ENCODE measurements at regions not wholly inside any gene's neighbourhood (a gene's known extent, or its start where the extent isn't known, plus 50 kb on each side); places are given as distances from the start of the nearest gene placed in this dataset.
A peak's percentile ranks its signal among the peaks of the same experiment; 100 is the strongest.

GRCh38 chr6:143621876-143622605 lies 55.7 kb upstream of the PHACTR2 start:
- no peaks in the 10 kb centered on the region for H3K27me3 Mint-ChIP-seq (ENCODE audit: unreplicated experiment)
- no peaks in the 10 kb centered on the region for H3K36me3 Mint-ChIP-seq (ENCODE audit: unreplicated experiment)
- TF ChIP-seq CTCF (IDR thresholded peaks at IDR 0.05) = no peak
- H3K4me3 Mint-ChIP-seq (ENCODE audit: unreplicated experiment) = no peak overlapping the region
- peak overlapping the region; percentile 86 for H3K27ac Mint-ChIP-seq (ENCODE audit: unreplicated experiment)
- H3K9me3 Mint-ChIP-seq (ENCODE audit: unreplicated experiment) = no peaks in the 10 kb centered on the region
- no peak for DNase-seq (ENCODE audit: extremely low spot score, unreplicated experiment)
- peaks cover 30% of the 10 kb centered on the region for H3K4me1 Mint-ChIP-seq (ENCODE audit: unreplicated experiment)

GRCh38 chr6:143621159-143621873 lies 56.4 kb upstream of the PHACTR2 start:
- no peak for TF ChIP-seq CTCF (IDR thresholded peaks at IDR 0.05)
- Mint-ChIP-seq H3K4me1 (ENCODE audit: unreplicated experiment) (peaks cover 30% of the 10 kb centered on the region), H3K36me3 (ENCODE audit: unreplicated experiment) (no peaks in the 10 kb centered on the region), H3K9me3 (ENCODE audit: unreplicated experiment) (no peaks in the 10 kb centered on the region), H3K27ac (ENCODE audit: unreplicated experiment) (peak overlapping the region; percentile 86), H3K4me3 (ENCODE audit: unreplicated experiment) (no peak overlapping the region), H3K27me3 (ENCODE audit: unreplicated experiment) (no peaks in the 10 kb centered on the region)
- DNase-seq (ENCODE audit: extremely low spot score, unreplicated experiment) = no peak

GRCh38 chr6:143620447-143620846 lies 57.3 kb upstream of the PHACTR2 start:
- H3K27me3 Mint-ChIP-seq (ENCODE audit: unreplicated experiment) = no peaks in the 10 kb centered on the region
- DNase-seq (ENCODE audit: extremely low spot score, unreplicated experiment) = no peak
- peaks cover 30% of the 10 kb centered on the region for H3K4me1 Mint-ChIP-seq (ENCODE audit: unreplicated experiment)
- H3K27ac Mint-ChIP-seq (ENCODE audit: unreplicated experiment) = no peak overlapping the region
- H3K9me3 Mint-ChIP-seq (ENCODE audit: unreplicated experiment) = no peaks in the 10 kb centered on the region
- H3K4me3 Mint-ChIP-seq (ENCODE audit: unreplicated experiment) = no peak overlapping the region
- H3K36me3 Mint-ChIP-seq (ENCODE audit: unreplicated experiment) = no peaks in the 10 kb centered on the region
- TF ChIP-seq CTCF (IDR thresholded peaks at IDR 0.05) = no peak

- peaks cover 30% of the 10 kb centered on the region for H3K4me1 Mint-ChIP-seq (ENCODE audit: unreplicated experiment)
- H3K36me3 Mint-ChIP-seq (ENCODE audit: unreplicated experiment) = no peaks in the 10 kb centered on the region
- no peak overlapping the region for H3K4me3 Mint-ChIP-seq (ENCODE audit: unreplicated experiment)
- DNase-seq (ENCODE audit: extremely low spot score, unreplicated experiment) = no peak
- H3K27me3 Mint-ChIP-seq (ENCODE audit: unreplicated experiment) = no peaks in the 10 kb centered on the region
- H3K27ac Mint-ChIP-seq (ENCODE audit: unreplicated experiment) = peak overlapping the region; percentile 20
- no peaks in the 10 kb centered on the region for H3K9me3 Mint-ChIP-seq (ENCODE audit: unreplicated experiment)
- TF ChIP-seq CTCF (IDR thresholded peaks at IDR 0.05) = no peak
Measured at GRCh38 chr6:143619824-143620401, 57.9 kb upstream of the PHACTR2 start.

- no peak overlapping the region for H3K4me3 Mint-ChIP-seq (ENCODE audit: unreplicated experiment)
- H3K27me3 Mint-ChIP-seq (ENCODE audit: unreplicated experiment) = no peaks in the 10 kb centered on the region
- no peak for TF ChIP-seq CTCF (IDR thresholded peaks at IDR 0.05)
- H3K27ac Mint-ChIP-seq (ENCODE audit: unreplicated experiment) = no peak overlapping the region
- no peak for DNase-seq (ENCODE audit: extremely low spot score, unreplicated experiment)
- peaks cover 23% of the 10 kb centered on the region for H3K4me1 Mint-ChIP-seq (ENCODE audit: unreplicated experiment)
- H3K9me3 Mint-ChIP-seq (ENCODE audit: unreplicated experiment) = no peaks in the 10 kb centered on the region
- no peaks in the 10 kb centered on the region for H3K36me3 Mint-ChIP-seq (ENCODE audit: unreplicated experiment)
Measured at GRCh38 chr6:143616741-143617140, 61.0 kb upstream of the PHACTR2 start.
